ENCODE measurements at regions not wholly inside any gene's neighbourhood (a gene's known extent, or its start where the extent isn't known, plus 50 kb on each side); places are given as distances from the start of the nearest gene placed in this dataset.

GRCh38 chr14:101707863-101708620 lies 53.5 kb upstream of the PPP2R5C start:
- TF ChIP-seq CTCF (IDR thresholded peaks at IDR 0.05; ENCODE audit: insufficient read depth, low read length, poor library complexity, severe bottlenecking), result no peak
- no peak for TF ChIP-seq EZH2phosphoT487 (conservative IDR thresholded peaks at IDR 0.05; ENCODE audit: low read length)
